HG03442 (cell line): ENCODE measurements at regions not wholly inside any gene's neighbourhood (a gene's known extent, or its start where the extent isn't known, plus 50 kb on each side); places are given as distances from the start of the nearest gene placed in this dataset.
"Not testable (repeated sequence)": the region's sequence is repeated elsewhere in the genome, so short reads cannot be mapped to it uniquely, and the experiment has no call there.

Source experiments
- ATAC-seq: cut with Tn5 transposase; IDR thresholded peaks from one replicate; pipeline ENCODE4 v1.9.1; 2021; ENCODE audit warnings: mild to moderate bottlenecking, moderate library complexity; ENCODE audit not compliant: unreplicated experiment

- ATAC-seq: no peak
These were observed 105.3 kb upstream of the FAM98A start for GRCh38 chr2:33704406-33704855.

GRCh38 chr2:33696234-33696633 is 97.1 kb upstream of the FAM98A start:
- ATAC-seq: no peak

- ATAC-seq: no peak
These were observed 95.8 kb upstream of the FAM98A start for GRCh38 chr2:33694904-33695303.

- ATAC-seq: not testable (repeated sequence)
These were observed 91.6 kb upstream of the FAM98A start for GRCh38 chr2:33690686-33691085.

- no peak for ATAC-seq
These were observed 82.3 kb upstream of the FAM98A start for GRCh38 chr2:33681364-33681757.

- ATAC-seq: no peak
These were observed 81.7 kb upstream of the FAM98A start for GRCh38 chr2:33680644-33681363.

GRCh38 chr2:33678436-33678835 is 79.3 kb upstream of the FAM98A start:
- ATAC-seq: no peak

GRCh38 chr2:33673937-33674336 is 74.8 kb upstream of the FAM98A start:
- no peak for ATAC-seq

GRCh38 chr2:33672896-33673295 is 73.8 kb upstream of the FAM98A start:
- ATAC-seq: no peak

GRCh38 chr2:33672389-33672788 is 73.3 kb upstream of the FAM98A start:
- ATAC-seq: no peak

GRCh38 chr2:33671198-33671597 is 72.1 kb upstream of the FAM98A start:
- ATAC-seq: no peak

GRCh38 chr2:33670392-33670937 is 71.4 kb upstream of the FAM98A start:
- no peak for ATAC-seq

GRCh38 chr2:33666879-33667278 is 67.8 kb upstream of the FAM98A start:
- no peak for ATAC-seq

GRCh38 chr2:33665039-33665438 is 65.9 kb upstream of the FAM98A start:
- no peak for ATAC-seq

- ATAC-seq: no peak
These were observed 61.5 kb upstream of the FAM98A start for GRCh38 chr2:33660416-33661123.

- ATAC-seq: no peak
These were observed 56.7 kb upstream of the FAM98A start for GRCh38 chr2:33655626-33656320.

GRCh38 chr2:33652830-33653229 is 53.7 kb upstream of the FAM98A start:
- no peak for ATAC-seq

- no peak for ATAC-seq
These were observed 51.1 kb upstream of the FAM98A start for GRCh38 chr2:33650171-33650570.
